ENCODE measurements at regions not wholly inside any gene's neighbourhood (a gene's known extent, or its start where the extent isn't known, plus 50 kb on each side); places are given as distances from the start of the nearest gene placed in this dataset.

DNA sequence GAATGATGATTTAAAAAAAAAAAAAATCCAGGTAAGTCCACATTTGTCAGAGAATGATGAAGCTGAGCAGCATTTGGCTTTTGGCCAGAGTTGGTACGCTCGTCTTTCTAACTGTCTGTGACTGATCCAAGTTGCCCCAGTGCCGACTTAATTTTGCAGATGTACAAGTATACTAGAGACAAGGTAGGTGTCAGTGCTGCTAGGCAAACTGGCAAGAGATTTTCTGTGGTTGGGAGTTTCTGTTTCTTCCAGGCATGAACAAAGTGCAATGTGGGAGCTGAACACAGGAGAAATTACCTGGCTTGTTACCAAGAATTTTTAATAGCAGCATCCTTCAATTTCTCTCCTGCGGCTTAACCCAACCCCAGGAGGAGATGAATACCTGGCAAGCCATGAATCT, 307.7 kb downstream of the BUD13 start:
- no peak for DNase-seq (ENCODE audit: low spot score)
- in situ Hi-C loops (cut with MboI; ENCODE audit: low pct_unique_long_range_greater_than_20kb, low sequenced_read_pairs, unreplicated experiment) = no loop called here
- TF ChIP-seq, protein P1, sequence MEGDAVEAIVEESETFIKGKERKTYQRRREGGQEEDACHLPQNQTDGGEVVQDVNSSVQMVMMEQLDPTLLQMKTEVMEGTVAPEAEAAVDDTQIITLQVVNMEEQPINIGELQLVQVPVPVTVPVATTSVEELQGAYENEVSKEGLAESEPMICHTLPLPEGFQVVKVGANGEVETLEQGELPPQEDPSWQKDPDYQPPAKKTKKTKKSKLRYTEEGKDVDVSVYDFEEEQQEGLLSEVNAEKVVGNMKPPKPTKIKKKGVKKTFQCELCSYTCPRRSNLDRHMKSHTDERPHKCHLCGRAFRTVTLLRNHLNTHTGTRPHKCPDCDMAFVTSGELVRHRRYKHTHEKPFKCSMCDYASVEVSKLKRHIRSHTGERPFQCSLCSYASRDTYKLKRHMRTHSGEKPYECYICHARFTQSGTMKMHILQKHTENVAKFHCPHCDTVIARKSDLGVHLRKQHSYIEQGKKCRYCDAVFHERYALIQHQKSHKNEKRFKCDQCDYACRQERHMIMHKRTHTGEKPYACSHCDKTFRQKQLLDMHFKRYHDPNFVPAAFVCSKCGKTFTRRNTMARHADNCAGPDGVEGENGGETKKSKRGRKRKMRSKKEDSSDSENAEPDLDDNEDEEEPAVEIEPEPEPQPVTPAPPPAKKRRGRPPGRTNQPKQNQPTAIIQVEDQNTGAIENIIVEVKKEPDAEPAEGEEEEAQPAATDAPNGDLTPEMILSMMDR (IDR thresholded peaks at IDR 0.05; ENCODE audit: extremely low read depth, insufficient read depth, missing control alignments) = no peak

DNA sequence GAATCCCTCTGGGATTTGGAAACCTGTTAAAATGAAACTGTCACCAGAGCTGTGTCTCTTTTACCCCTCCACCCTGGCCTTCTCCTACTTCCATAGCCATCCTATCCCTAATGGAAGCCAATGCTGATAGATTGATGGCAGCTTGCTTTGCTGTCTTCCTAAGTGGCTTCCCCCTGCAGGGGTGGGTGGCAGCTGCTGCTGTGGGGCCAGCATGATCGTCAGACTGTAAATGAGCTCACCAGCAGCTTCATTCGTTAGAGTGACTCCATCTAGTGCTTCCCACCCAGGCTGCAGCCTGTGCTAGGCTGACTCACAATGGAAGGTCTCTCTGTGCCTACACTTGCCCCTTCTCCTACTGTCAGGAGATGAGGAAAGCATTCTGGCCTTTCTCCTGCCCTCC, 311.0 kb downstream of the BUD13 start:
- DNase-seq (ENCODE audit: low spot score) = no peak
- in situ Hi-C loops (cut with MboI; ENCODE audit: low pct_unique_long_range_greater_than_20kb, low sequenced_read_pairs, unreplicated experiment) = no loop called here
- TF ChIP-seq, protein P1 (IDR thresholded peaks at IDR 0.05; ENCODE audit: extremely low read depth, insufficient read depth, missing control alignments) = no peak

DNA sequence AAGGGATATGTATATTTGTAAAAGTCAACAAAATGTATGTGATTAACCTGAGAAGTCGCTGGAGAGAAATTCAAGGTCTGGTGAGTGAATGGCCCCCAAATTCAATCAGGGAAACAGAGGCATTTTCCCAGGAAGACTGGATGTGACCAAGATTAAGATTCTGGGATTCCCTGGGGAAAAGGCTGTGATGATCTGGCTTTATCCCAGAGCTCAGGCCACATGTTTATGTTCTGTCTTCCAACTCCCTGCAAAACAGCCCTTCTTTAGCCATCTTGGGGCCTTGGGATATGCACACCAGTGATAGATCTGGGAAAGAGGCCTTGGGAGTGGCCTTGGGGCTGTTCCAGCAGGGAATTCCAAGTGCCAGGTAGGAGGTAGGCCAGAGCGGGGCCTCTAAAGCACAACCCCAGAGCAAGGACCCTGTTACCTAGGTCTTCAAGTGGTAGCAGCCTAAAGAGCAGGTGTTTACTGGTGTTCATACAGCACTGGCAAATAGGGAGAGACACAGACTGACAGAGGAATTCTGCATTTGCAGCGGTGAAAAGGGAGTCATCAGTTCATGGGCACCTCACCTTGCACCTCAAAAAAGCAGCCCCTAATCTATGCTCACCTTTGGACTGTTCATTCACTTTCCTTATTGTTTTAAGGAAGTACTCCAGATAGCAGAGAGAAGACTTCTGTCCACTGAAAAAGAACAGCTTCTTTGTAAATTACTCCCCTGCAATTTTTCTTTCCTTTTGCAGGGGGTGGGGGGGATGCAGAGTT, 312.4 kb downstream of the BUD13 start:
- TF ChIP-seq, protein P1 (IDR thresholded peaks at IDR 0.05; ENCODE audit: extremely low read depth, insufficient read depth, missing control alignments) = no peak
- no peak for DNase-seq (ENCODE audit: low spot score)
- in situ Hi-C loops (cut with MboI; ENCODE audit: low pct_unique_long_range_greater_than_20kb, low sequenced_read_pairs, unreplicated experiment) = no loop called here

DNA sequence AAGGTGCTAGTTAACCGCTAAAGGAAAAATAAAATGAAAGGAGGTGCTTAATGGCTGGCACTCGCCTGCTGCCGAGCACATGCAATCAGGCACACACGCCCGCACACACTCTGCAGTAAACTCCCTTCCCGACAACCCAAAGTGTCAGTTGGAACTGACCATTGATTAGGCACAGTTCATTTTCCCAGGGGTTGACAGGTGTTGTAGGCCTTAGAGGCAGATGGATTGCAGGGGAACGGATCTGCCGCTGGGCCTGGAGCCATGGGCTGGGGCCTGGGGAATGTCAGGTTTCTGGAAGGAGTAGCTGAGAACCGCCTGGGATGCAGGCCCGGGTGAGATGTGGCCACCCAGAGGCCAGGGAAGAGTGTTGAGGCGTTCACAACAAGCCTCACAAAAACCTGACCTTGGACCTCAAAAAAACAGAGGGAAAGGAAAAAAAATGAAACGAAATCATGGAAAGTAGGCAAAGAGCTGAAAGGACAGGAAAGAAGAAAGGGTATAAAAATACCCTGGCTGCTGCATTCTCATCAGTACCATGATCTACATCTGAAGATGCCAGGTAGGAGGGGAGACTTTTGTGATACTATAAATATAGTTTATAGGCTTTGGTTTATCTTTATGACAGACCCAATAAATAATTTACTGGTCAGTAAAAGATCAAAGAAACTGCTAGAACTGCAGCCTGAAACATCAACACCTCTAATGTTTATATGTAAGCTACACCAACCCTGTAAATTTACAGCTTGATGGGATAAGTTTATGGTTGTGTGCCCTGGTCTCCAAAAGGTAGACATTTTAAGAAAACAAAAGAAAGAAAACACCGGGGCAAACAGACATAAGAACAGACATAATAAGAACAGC, 313.4 kb downstream of the BUD13 start:
- TF ChIP-seq, protein P1 (IDR thresholded peaks at IDR 0.05; ENCODE audit: extremely low read depth, insufficient read depth, missing control alignments) = no peak
- DNase-seq (ENCODE audit: low spot score) = no peak
- in situ Hi-C loops (cut with MboI; ENCODE audit: low pct_unique_long_range_greater_than_20kb, low sequenced_read_pairs, unreplicated experiment) = no loop called here

DNA sequence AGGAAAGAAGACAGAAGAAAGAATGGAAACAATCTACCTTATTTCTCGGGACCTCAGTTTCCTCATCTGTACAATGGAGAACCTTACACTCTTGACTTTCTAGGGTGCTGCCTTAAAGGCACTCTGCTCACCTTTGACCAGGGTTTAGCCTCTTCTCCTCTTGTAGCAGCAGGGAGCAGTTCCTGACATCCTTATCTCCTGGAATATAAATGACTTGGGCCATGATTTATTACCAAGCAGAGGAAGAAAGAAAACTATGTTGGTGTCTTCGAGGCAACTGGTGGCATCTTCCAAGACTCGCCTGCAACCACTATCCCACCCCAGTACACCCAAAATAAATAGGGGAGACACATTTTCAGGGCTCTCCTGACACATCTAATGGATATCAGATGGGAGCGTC, 314.2 kb downstream of the BUD13 start:
- TF ChIP-seq, protein P1 (IDR thresholded peaks at IDR 0.05; ENCODE audit: extremely low read depth, insufficient read depth, missing control alignments) = no peak
- DNase-seq (ENCODE audit: low spot score) = no peak
- in situ Hi-C loops (cut with MboI; ENCODE audit: low pct_unique_long_range_greater_than_20kb, low sequenced_read_pairs, unreplicated experiment) = no loop called here

DNA sequence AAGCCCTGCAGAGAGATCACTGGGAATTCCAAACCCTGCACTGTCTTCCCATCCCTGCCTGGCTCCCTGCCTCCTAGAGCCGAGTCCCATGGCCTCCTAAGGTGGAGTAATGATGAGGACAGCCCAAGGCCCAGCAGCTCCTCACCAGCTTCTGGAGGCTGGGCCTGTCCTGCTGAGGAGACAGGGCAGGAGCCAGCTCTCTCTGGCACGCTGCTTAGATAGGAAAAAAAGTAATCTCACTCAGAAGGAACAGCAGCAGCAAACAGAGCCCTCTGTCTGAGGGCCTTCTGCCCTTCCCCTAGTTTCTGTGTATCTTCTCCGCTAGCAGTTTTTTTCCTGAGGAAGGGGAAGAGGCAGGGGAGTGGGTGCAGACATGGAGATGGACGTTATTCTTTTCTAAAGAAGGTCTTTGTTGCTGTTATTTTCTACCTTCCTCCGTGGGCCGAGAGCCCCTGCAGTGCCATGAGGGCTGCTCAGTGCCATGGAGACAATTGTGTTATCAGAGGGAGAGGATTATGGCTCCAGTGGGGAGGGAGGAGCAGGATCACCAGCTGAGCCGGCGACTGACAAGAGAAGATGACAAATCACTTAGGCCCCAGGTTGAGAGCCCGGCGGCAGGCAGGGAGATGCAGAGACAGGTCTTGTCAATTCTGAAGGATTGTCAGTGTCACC, 315.3 kb downstream of the BUD13 start:
- TF ChIP-seq, protein P1 (IDR thresholded peaks at IDR 0.05; ENCODE audit: extremely low read depth, insufficient read depth, missing control alignments) = no peak
- no peak for DNase-seq (ENCODE audit: low spot score)
- in situ Hi-C loops (cut with MboI; ENCODE audit: low pct_unique_long_range_greater_than_20kb, low sequenced_read_pairs, unreplicated experiment) = no loop called here

All from GM13977 (cell line).